ENCODE measurements at regions not wholly inside any gene's neighbourhood (a gene's known extent, or its start where the extent isn't known, plus 50 kb on each side); places are given as distances from the start of the nearest gene placed in this dataset.

DNA sequence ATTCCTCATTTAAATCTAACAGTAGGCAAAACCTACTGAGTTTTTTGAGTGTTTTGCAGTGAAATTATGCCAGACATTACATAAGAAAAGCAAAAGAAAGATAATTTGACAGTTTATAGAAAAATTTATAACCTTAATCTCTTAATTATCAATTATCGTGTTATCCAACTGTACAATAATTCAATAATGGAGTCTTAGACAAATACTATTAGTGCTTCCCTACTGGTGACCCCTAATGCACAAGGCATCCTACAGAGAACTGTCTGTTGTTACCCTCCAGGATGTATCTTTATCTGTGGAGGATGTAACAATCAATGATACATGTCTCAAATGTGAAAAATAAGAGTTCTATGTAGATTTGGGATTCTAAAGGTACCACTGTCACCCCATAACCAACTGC is 1687.6 kb downstream of the GRIK2 start:
- H3K23ac ChIP-seq (ENCODE audit: insufficient read length), result no peak overlapping the region
- no peak overlapping the region for H3K56ac ChIP-seq (replicated peaks; ENCODE audit: insufficient read length, low read depth, low read length)
- H2BK120ac ChIP-seq (replicated peaks; ENCODE audit: low read depth, low read length), result no peak overlapping the region
- H3K4me3 ChIP-seq (ENCODE audit: extremely low read depth in 1 of 4, insufficient read depth in 2 of 4, low read depth in 3 of 4, low read length in 4 of 4), result no peak overlapping the region
- H3K4me1 ChIP-seq (replicated peaks in 1 of 4; ENCODE audit: control insufficient read depth in 3 of 4, insufficient read depth in 4 of 4, low read length in 3 of 4), result no peaks in the 10 kb centered on the region
- no peak overlapping the region for H2BK20ac ChIP-seq (ENCODE audit: low read length)
- H3K23me2 ChIP-seq (ENCODE audit: low read depth, low read length), result no peaks in the 10 kb centered on the region
- H2BK15ac ChIP-seq (ENCODE audit: low read length), result no peak overlapping the region
- H2AFZ ChIP-seq (ENCODE audit: low read length), result no peak overlapping the region
- 95% methylated on average over 1 of the region's 1 CpG; no CpG with 5 or more reads in 1 of the 2 experiments for WGBS, 2 experiments (ENCODE audit: extremely low coverage in 1 of 2, insufficient coverage in 1 of 2, insufficient read length in 1 of 2, insufficient replicate concordance in 2 of 2, low coverage in 1 of 2, low lambda C conversion rate in 2 of 2, missing lambda C conversion rate in 1 of 2)
- no peak for FAIRE-seq
- H2AK5ac ChIP-seq (ENCODE audit: low read depth, low read length), result no peak overlapping the region
- no peak overlapping the region for H3K4me2 ChIP-seq (ENCODE audit: insufficient read depth in 1 of 2, low read depth in 2 of 2, low read length in 2 of 2)
- no peak for TF ChIP-seq GTF2F1 (IDR thresholded peaks at IDR 0.05; ENCODE audit: borderline replicate concordance, low read depth, low read length)
- TF ChIP-seq JUN (IDR thresholded peaks at IDR 0.05; ENCODE audit: low read depth, low read length), result no peak
- TF ChIP-seq FOSL1 (IDR thresholded peaks at IDR 0.05; ENCODE audit: insufficient read depth, low read depth, low read length), result no peak
- TF ChIP-seq YY1 (IDR thresholded peaks at IDR 0.05; ENCODE audit: low read depth, low read length), result no peak
- no peak for TF ChIP-seq CEBPB (IDR thresholded peaks at IDR 0.05; ENCODE audit: low read depth, low read length)
- no peak for TF ChIP-seq BACH1 (IDR thresholded peaks at IDR 0.05; ENCODE audit: low read length)
- TF ChIP-seq POLR2A (IDR thresholded peaks at IDR 0.05; ENCODE audit: control extremely low read depth in 1 of 2, low read depth in 2 of 2, low read length in 2 of 2), result no peak
- no peak for TF ChIP-seq CHD1 (IDR thresholded peaks at IDR 0.05; ENCODE audit: low read depth, low read length)
- TF ChIP-seq RFX5 (IDR thresholded peaks at IDR 0.05; ENCODE audit: borderline replicate concordance, low read depth, low read length), result no peak
- no peak for TF ChIP-seq RAD21 (IDR thresholded peaks at IDR 0.05 in 1 of 2, conservative IDR thresholded peaks at IDR 0.05 in 1 of 2; ENCODE audit: low read depth in 2 of 2, low read length in 2 of 2)
- no peak overlapping the region for H4K91ac ChIP-seq (replicated peaks; ENCODE audit: insufficient read length, low read length)
- no peaks in the 10 kb centered on the region for H3K79me2 ChIP-seq (ENCODE audit: control insufficient read depth in 1 of 2, insufficient read depth in 2 of 2, low read length in 2 of 2)
- H3K9me3 ChIP-seq (ENCODE audit: insufficient read depth in 2 of 2, low read depth in 1 of 2, low read length in 1 of 2), result no peaks in the 10 kb centered on the region
- no peak for DNase-seq (ENCODE audit: low read depth in 1 of 2, low spot score in 2 of 2)
- H3K79me1 ChIP-seq (ENCODE audit: low read depth, low read length), result no peaks in the 10 kb centered on the region
- no peak overlapping the region for H3K4ac ChIP-seq (replicated peaks; ENCODE audit: insufficient read length, low read depth, low read length)
- H3K14ac ChIP-seq (ENCODE audit: insufficient read length), result no peak overlapping the region
- no peak overlapping the region for H2BK5ac ChIP-seq (ENCODE audit: low read depth, low read length)
- no peak overlapping the region for H3K9ac ChIP-seq (replicated peaks in 1 of 4; ENCODE audit: extremely low read depth in 1 of 4, low read depth in 3 of 4, low read length in 3 of 4)
- no peak overlapping the region for H4K5ac ChIP-seq (ENCODE audit: insufficient read length, low read depth, low read length)
- no peaks in the 10 kb centered on the region for H4K20me1 ChIP-seq (replicated peaks in 1 of 2; ENCODE audit: control insufficient read depth in 1 of 2, insufficient read depth in 2 of 2, low read length in 2 of 2)
- no peak overlapping the region for H3K18ac ChIP-seq (ENCODE audit: extremely low read depth, low read length)
- no peak overlapping the region for H3K27ac ChIP-seq (ENCODE audit: low read depth, low read length)
- no peaks in the 10 kb centered on the region for H3K27me3 ChIP-seq (replicated peaks in 1 of 4; ENCODE audit: control insufficient read depth in 3 of 4, extremely low read depth in 1 of 4, insufficient read depth in 3 of 4, low read length in 3 of 4)
- CTCF ChIA-PET (ENCODE audit: partially characterized antibody), result no interaction called here
- H4K8ac ChIP-seq (ENCODE audit: extremely low read depth, insufficient read depth, low read length), result no peak overlapping the region
- POLR2A ChIA-PET (ENCODE audit: partially characterized antibody), result no interaction called here
- no peaks in the 10 kb centered on the region for H3K36me3 ChIP-seq (ENCODE audit: control insufficient read depth in 2 of 4, insufficient read depth in 4 of 4, low read length in 3 of 4)
- H2BK12ac ChIP-seq (ENCODE audit: low read depth, low read length), result no peak overlapping the region

Data from H1 (cell line).